Fibroblast of skin of right quadriceps (primary cell): ENCODE measurements at regions not wholly inside any gene's neighbourhood (a gene's known extent, or its start where the extent isn't known, plus 50 kb on each side); places are given as distances from the start of the nearest gene placed in this dataset.
"Not testable (repeated sequence)": the region's sequence is repeated elsewhere in the genome, so short reads cannot be mapped to it uniquely, and the experiment has no call there.

Source experiments
- DNase-seq: peaks from one replicate; pipeline ENCODE4 v3.0.0-alpha.2; 2013

DNA sequence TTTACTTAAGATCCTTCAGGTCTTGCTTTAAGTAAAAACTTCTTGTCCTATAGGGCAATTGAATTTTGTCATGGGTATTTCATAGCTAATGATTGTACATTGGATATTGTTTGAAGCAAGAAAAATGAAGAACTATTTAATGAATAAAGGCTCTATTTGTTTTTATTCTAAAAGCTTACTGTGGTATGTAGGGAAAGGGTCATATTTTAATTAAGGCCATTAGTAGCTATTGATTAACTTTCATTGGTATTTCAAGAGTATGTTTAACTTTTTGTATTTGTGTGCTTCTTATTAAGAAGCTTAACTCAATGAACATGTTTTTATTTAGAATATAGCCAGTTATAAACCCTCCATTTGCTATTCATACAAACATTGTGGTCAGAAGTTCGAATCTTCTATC, 1951.8 kb upstream of the ADGRL3 start:
- DNase-seq: no peak

DNA sequence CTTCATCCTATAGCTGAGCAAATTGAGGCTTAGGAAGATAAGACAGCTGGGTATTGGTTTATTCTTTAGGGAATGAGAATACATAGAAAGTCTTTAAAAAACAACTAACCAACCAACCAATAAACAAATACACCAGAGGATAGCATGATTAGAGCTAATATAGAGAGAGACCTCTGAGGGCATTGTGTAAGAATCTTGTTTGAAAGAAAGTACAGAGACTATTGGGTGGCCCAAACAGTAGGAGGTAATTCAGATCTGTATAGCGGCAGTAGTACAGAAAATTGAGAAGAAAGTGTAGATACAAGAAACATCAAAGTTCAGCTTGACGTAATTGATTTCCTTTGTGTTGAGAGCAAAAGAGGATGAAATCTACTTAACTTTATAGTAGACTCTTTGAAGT, 1951.0 kb upstream of the ADGRL3 start:
- DNase-seq: no peak

DNA sequence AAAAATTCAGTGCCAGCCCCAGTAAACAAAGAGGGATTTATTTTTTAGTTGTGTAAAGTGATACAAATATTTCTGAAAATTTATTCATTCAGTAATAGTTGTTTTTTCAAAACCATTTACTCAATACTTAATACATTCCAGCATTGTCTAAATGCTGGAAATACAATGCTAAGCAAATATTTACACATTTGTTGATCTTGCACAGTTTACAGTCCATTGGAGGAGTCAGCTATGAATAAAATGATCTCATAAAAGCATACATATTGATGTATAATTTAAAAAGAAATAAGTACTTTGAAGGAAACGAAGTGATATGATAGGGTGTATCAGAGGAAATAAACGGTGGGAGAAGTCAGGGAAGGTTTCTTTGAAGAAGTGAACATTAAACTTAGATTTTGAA, 1942.1 kb upstream of the ADGRL3 start:
- DNase-seq: no peak

DNA sequence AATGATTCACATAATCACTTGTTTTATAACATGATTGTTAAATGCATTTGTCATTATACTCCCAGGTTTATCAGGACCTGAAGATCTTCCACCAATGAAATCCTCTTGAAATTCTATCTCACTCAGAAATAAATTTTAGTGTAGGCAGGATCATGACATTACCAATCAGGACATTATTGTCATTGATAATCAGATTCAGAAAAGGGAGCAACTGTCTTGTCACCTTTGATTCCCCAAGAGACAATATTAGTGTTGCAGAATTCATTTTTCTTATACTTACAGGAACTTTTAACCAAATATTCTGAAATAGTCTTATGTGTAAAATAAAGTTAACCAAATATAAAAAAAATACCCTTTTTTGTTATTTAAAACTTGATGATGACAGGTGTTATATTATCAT, 1892.5 kb upstream of the ADGRL3 start:
- no peak for DNase-seq

DNA sequence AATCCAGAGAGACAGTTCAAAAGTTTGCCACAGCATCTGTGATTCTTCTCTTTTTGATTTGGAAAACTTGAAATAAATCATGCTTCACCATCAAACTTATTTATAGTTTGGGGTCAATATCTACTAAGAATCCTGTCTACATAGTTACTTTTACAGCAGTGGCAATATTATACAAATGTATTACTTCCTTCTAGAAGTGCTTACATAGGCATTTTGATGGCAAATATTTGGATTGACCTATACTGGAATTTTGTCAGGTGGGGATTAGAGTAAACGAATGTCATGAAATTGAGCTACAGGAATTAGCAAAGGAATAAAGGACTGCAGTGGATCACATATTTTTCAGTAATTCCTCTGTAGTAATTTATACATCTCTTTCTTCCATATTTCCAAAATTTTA, 1885.5 kb upstream of the ADGRL3 start:
- DNase-seq: no peak

DNA sequence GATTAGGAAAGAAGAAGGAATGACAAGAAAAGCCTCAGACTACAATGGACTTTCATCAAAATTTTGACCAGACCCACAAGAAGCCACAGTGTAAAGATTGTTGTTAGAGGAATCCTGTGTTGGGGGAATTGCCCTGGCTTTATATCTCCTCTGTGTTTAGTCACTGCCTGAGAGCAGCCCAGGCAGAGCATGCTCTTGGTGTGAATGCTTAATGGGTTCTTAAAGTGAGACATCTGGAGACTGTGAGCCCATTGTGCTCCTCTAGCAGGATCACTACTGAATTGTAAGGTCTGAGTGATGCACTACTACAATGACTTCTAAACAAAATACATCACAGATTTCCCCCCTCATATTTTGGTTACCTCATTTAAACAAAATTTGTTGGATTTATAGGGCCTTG, 1860.5 kb upstream of the ADGRL3 start:
- DNase-seq: no peak

DNA sequence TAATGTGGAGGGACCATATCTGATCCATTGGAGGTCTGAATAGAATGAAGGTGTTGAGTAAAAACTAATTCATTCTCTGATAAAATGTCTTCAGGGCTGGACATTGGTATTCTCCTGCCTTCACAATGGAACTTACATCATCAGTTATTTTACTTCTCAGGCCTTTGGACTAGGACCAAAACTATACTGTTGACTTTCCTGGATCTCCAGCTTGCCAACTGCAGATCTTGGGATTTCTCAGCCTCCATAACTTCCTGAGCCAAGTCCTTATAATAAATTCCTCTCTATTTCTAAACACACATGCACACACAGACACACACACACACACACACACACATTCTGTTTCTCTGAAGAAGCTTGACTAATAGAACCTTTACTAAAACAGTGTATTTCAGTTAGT, 1858.6 kb upstream of the ADGRL3 start:
- DNase-seq: no peak

DNA sequence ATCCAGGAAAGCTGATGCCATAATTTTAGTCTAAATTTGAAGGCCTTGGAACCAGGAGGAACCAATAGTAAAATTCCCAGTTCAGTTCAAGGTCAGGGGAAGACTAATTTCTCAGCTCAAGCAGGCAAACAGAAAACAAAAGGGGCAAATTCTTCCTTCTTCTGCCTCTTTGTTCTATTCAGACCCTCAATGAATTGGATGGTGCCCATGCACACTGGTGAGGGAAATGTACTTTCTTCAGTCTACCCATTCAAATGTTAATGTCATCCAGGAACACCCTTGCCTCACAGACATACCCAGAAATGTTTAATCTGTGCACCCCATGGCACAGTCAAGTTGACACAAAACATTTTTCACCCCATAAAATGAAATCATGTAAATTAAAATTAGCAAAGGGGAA, 1851.2 kb upstream of the ADGRL3 start:
- no peak for DNase-seq

DNA sequence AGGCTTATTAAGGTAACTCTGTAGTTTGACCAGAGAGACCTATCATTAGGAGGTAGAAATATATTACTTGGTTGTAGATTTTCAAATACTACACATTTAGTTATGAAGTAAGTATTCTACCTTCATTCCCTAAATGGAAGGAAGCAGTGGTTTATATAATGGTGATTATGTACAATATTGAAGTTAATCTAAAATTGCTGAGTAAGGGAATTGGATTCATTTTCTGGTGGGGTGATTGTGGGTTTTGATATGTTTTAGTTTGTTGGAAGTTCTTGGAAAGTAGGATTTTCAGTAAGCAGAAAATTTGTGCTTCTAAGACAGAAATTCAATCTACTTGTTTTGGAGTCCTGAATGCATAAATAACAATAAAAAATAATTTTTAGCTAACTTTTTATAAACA, 1830.9 kb upstream of the ADGRL3 start:
- no peak for DNase-seq

DNA sequence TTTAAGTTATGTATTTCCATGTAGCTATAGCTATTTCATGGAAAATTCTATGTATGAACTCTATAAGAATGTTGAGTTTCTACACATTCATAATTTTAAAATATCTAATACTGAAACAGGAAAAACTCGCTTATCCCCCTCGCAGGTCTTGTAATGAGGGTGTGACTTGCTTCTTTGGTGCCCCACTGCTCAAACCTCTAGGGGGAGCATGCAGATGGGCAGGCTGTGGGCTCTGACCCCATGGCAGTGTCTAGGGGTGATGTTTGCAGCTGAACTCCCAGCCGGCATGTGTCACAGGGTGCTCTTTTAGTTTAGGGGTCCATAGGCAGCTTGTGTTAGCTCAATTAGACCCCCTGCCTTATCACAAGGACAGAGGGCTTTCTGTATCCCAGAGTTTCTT, 1825.7 kb upstream of the ADGRL3 start:
- no peak for DNase-seq

DNA sequence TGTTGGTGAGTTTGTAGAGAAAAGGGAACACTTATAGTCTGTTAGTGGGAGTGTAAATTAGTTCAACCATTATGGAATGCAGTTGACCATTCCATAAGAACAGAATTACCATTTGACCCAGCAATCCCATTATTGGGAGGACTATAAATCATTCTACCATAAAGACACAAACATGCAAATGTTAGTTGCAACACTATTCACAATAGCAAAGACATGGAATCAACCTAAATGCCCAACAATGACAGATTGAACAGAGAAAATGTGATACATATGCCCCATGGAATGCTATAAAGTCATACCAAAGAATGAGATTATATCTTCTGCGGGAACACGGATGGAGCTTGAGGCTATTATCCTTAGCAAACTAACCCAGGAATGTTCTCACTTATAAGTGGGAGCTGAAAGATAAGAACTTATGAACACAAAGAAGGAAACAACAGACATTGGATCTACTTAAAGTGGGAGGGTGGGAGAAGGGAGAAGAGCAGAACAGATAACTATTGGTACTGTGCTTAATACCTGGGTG, 1819.2 kb upstream of the ADGRL3 start:
- no peak for DNase-seq

DNA sequence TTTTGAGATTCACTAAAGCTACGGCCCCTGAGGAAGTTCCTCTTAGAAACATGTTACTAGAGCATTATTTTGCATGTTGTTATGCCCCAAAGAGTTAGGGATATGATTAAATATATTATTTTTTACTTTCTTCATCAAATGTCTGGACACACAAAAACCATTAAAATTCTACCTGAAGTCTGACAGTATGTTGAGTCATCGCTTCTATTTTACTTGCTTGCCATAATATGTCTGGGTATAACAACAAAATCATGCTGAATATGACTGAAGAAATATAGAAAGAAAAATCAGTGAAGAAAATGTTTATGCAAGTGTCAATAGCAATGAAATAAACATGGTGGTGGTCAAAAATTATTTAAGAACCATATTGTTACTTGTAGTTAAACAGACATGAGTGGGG, 1818.5 kb upstream of the ADGRL3 start:
- no peak for DNase-seq

DNA sequence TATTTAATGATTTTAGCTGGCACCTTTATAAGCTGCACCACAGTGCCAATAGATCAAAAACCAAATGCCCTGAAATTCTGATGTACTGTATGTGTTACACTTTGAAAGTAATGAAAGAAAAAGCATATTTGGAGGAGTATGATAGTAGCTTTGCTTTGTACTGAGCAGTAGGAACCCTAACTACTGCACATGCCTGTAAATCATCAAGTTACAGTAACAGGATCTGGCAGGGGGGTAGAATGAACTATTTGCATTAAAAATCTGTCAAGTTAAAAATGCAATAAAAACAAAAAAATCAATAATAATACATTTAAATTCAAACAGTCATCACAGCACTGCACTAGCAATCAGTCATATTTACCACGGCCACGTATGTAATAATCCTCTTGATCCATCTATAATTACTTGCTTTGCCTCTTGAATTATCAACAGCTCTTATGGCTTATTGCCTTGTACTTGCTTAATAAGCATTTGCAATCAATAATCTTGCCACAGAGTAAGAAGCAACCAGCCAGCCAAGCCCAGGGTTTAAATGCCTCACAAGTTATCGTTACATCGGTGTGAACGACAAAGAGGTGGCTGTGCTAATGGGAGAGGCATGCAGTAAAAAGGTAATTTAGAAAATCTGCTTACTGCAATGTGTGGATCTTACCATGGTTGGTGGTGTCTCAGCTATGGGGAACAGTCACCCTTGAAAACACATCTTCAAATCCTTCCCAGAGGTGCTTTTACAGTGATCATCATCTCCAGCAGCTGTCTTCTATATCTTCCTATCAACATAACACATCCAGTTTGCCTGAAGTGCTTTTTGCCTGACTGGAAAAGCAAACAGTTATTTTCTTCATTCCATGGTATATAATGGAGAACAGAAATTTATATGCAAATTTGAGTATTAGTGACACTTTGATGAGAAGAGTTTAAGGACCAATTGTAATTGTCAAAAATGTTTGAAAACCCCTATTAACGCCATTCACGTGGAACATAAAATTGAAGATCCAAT, 1812.1 kb upstream of the ADGRL3 start:
- DNase-seq: no peak

DNA sequence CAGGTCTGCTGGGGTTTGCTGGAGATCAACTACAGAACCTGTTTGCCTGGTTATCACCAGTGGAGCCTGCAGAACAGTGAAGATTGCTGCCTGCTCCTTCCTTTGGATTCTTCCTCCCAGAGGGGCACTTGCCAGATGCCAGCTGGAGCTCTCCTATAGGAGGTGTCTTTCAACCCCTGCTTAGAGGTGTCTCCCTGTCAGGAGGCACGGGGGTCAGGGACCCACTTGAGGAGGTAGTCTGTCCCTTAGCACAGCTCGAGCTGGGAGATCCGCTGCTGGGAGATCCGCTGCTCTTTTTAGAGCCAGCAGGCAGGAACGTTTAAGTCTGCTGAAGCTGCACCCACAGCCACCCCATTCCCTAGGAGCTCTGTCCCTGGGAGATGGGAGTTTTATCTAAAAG, 1806.3 kb upstream of the ADGRL3 start:
- no peak for DNase-seq

DNA sequence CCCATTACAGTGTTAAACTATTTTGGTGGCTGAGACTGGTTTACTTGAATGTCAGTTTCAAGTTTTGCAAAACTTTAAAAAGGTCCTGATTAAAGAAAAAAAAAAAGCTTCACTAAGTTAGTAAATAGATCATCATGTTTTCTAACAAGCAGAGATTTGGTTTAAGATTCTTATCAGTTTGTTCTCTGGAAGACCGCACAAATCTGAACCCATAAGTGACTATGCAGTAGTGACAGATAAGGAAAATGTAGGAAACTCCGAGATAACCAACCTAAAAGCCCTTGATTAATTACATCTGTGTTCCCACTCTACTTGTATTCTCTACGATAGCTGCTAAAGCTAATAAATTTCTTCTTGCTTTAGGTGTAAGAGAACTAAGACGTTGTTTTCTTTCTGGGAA, 1799.8 kb upstream of the ADGRL3 start:
- DNase-seq: no peak

DNA sequence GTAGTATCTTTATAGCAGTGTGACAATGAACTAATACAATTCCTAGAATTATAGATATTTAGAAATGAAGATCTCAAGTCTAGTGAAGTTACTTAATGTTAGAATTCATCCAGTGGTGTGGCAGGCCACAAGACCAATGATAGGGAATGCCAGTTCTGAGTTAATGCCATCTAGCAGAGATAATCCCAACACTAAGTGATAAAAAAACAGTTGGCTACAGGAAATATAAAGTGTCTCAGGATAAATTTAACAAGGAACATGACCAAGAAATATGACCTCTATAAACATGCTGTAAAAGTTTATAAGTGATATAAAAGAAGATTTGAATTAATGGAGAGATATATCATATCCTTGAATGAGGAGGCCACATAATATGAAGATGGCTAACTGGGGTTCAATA, 1790.5 kb upstream of the ADGRL3 start:
- DNase-seq: no peak

DNA sequence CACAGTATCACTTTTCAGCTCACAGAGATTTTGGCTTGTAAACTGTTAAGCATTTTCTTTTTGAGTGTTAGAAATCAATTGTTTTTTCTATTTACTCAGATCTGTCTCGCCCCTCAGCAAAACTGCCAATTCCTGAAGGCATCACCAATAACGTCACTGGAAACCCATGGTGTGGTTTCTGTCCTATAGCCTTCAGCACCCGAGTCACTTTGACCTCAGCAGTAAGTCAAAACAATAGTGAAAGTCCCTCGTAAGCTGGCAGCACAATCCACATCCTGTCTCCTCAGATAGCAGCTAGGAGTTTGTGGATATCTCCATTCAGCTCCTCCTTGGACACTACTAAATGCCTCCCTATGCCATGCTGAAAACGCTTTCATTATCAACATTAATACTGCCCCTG, 1787.4 kb upstream of the ADGRL3 start:
- no peak for DNase-seq

DNA sequence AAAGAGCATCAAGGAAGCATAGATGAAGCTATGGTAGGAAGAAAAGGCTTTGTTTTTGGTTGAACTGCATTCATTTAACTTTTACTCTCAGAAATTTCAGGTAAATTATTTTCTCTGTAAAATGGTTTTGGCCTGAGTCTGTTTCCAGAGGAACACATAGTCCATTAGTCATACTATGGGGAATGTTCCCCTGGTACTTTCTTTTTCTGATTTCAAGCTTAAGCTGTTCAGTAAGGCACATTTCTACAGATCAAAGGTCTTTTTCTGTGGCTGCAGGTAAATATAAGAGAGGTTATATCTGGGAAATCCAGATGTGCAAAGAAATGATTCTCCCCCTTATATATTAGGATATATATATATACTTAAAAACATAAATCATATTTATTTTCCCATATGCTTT, 1744.4 kb upstream of the ADGRL3 start:
- no peak for DNase-seq

DNA sequence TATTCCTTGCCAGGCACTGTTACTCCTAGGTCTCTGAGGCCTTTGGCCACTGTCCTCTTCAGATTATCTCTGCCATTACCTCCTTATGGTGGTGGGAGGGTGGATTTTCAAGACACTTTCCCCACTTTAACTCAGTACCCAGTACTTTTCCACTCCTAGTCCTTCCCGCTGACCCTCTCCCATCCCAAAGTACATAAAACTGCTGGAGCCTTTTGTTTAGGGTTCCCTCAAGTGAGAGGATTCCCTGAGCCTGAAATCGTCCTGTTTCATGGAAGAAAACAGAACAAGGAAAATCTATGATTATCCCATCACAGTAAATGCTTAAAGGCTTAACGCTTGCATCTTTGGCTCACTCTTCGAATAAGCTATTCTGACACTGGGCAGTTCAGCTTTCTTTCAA, 1742.5 kb upstream of the ADGRL3 start:
- DNase-seq: no peak

DNA sequence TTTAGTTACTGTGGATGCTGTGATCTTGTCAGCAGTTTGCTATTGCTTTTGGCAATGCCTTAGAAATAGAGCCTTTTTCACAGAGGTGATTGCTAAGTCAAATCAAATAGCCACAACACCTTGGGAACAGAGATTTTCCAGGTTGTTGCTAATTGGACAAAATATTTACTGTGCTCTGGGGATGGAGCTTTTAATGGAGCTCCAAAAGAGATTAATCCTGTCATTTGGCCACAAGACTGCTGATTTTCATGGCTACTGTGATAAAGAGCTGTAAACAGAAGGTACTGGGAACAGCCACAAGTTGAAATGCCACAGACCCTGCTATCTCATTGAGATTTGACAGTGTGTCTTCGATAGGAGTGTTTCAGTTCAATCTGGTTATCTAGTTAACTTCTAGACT, 1715.2 kb upstream of the ADGRL3 start:
- no peak for DNase-seq

DNA sequence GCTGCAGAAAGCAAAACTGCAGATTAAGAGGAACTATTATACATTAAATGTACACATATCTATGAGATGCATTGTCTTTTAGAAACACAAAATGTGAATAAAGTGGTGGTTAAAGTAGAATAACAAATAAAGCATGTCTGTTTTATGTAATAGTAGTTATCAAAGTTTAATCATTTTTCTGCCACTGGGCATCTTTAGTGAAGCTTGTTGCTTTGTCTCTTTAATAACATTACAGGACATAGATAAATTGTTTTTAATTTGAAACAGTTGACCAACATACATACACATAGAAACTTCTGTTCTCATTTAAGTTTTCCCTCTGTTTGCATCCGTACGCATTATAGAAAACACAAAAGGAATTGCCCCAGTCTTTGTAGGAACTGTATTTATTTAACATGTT, 1700.0 kb upstream of the ADGRL3 start:
- DNase-seq: no peak

DNA sequence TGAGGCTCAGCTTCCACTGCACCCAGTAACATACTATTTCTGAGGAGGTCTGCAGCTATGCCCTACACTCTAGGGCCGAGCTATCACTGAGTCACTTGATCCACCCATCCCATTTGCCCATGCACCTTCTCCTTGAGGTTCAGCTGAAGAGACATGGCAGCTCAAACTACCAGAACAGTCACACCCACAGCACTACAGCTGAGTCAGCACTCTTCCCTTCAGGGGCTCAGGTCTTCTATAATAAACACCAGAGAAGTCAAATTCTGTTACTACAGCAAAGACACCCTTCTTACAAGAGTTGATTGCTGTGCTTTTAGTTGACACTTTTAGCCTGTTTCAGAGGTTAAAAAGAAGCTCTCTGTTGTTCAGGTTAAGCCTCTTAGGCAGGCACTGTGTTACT, 1696.4 kb upstream of the ADGRL3 start:
- DNase-seq: no peak

DNA sequence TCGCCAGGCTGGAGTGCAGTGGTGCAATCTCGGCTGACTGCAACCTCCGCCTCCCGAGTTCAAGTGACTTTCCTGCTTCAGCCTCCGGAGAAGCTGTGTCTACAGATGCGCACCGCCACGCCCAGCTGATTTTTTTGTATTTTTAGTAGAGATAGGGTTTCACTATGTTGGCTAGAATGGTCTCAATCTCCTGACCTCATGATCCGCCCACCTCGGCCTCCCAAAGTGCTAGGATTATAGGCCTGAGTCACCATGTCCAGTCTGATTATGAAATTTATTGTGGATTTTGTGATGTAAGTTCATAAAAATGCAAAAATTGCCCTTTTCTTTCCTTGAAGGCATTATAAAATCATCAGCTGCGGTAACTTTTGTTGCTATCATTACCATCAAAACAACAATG, 1688.3 kb upstream of the ADGRL3 start:
- DNase-seq: not testable (repeated sequence)

DNA sequence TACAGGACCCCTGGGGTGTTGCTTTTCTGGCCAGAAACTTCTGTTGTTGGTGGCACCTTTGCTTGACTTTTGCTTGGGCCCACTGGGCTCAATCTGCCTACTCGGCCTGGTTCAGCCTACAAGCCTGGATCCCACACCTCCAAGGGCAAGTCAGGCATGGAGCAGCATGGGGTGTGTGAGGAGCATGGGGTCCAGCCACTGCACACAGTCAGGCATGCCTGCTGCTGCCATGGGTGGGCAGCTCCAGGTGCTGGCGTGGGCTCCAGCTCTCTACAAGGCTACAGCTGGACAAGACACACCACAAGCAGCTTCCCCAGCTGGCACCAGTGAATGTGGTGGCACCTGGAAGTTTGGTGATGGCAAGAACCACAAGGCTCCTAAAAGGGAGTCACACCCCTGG, 1683.1 kb upstream of the ADGRL3 start:
- no peak for DNase-seq
